ENCODE measurements at regions not wholly inside any gene's neighbourhood (a gene's known extent, or its start where the extent isn't known, plus 50 kb on each side); places are given as distances from the start of the nearest gene placed in this dataset.

DNA sequence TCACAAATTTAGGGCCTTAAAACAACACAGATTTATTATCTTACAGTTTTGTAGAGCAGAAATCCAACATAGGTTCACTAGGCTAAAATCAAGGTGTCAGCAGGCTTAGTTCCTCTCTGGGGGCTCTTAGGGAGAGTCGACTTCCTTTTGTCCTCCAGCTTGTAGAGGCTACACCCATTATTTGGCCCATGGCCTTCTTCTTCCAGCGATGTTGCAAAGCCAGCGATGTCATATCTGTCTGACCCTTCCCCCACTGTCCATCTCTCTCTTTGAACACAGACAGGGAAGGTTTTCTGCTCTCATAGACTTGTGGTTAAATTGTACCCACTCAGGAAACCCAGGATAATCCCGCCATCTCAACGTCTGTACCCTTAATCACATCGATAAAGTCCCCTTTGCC lies 60.3 kb upstream of the SHB start:
- Histone ChIP-seq H3K27me3 (ENCODE audit: control insufficient read depth, insufficient read depth, low read length) (no peaks in the 10 kb centered on the region), H3K4me3 (ENCODE audit: low read depth in 2 of 2, low read length in 2 of 2) (no peak overlapping the region), H3K36me3 (ENCODE audit: control insufficient read depth, insufficient read depth, low read length) (no peaks in the 10 kb centered on the region), H3K4me1 (ENCODE audit: control insufficient read depth, insufficient read depth, low read length) (no peaks in the 10 kb centered on the region), H3K27ac (ENCODE audit: low read length) (no peak overlapping the region), H3K9me3 (ENCODE audit: control insufficient read depth, insufficient read depth, low read depth, low read length) (no peaks in the 10 kb centered on the region)
- no TSS peak for BruUV-seq (replicated peaks)
- in situ Hi-C loops (cut with HindIII; ENCODE audit: low pct_unique_long_range_greater_than_20kb, low sequenced_read_pairs): no loop called here
- ChIA-PET POLR2A (no interaction called here), CTCF (no interaction called here)
- intact Hi-C loops (cut with micrococcal nuclease; ENCODE audit: unreplicated experiment): no loop called here
- TF ChIP-seq, protein P1, sequence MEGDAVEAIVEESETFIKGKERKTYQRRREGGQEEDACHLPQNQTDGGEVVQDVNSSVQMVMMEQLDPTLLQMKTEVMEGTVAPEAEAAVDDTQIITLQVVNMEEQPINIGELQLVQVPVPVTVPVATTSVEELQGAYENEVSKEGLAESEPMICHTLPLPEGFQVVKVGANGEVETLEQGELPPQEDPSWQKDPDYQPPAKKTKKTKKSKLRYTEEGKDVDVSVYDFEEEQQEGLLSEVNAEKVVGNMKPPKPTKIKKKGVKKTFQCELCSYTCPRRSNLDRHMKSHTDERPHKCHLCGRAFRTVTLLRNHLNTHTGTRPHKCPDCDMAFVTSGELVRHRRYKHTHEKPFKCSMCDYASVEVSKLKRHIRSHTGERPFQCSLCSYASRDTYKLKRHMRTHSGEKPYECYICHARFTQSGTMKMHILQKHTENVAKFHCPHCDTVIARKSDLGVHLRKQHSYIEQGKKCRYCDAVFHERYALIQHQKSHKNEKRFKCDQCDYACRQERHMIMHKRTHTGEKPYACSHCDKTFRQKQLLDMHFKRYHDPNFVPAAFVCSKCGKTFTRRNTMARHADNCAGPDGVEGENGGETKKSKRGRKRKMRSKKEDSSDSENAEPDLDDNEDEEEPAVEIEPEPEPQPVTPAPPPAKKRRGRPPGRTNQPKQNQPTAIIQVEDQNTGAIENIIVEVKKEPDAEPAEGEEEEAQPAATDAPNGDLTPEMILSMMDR (IDR thresholded peaks at IDR 0.05): no peak
- TF ChIP-seq, protein P2, sequence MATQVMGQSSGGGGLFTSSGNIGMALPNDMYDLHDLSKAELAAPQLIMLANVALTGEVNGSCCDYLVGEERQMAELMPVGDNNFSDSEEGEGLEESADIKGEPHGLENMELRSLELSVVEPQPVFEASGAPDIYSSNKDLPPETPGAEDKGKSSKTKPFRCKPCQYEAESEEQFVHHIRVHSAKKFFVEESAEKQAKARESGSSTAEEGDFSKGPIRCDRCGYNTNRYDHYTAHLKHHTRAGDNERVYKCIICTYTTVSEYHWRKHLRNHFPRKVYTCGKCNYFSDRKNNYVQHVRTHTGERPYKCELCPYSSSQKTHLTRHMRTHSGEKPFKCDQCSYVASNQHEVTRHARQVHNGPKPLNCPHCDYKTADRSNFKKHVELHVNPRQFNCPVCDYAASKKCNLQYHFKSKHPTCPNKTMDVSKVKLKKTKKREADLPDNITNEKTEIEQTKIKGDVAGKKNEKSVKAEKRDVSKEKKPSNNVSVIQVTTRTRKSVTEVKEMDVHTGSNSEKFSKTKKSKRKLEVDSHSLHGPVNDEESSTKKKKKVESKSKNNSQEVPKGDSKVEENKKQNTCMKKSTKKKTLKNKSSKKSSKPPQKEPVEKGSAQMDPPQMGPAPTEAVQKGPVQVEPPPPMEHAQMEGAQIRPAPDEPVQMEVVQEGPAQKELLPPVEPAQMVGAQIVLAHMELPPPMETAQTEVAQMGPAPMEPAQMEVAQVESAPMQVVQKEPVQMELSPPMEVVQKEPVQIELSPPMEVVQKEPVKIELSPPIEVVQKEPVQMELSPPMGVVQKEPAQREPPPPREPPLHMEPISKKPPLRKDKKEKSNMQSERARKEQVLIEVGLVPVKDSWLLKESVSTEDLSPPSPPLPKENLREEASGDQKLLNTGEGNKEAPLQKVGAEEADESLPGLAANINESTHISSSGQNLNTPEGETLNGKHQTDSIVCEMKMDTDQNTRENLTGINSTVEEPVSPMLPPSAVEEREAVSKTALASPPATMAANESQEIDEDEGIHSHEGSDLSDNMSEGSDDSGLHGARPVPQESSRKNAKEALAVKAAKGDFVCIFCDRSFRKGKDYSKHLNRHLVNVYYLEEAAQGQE (IDR thresholded peaks at IDR 0.05; ENCODE audit: insufficient read depth in 1 of 2, low read depth in 2 of 2, low read length in 1 of 2): no peak
- TF ChIP-seq SIN3A (IDR thresholded peaks at IDR 0.05; ENCODE audit: borderline replicate concordance, insufficient read depth, low read depth, low read length) (no peak), TCF7L2 (IDR thresholded peaks at IDR 0.05; ENCODE audit: low read depth, low read length) (no peak), POLR2AphosphoS5 (IDR thresholded peaks at IDR 0.05; ENCODE audit: low read depth, low read length) (no peak)
- ATAC-seq: no peak
- DNase-seq (ENCODE audit: low read depth, low spot score): no peak

DNA sequence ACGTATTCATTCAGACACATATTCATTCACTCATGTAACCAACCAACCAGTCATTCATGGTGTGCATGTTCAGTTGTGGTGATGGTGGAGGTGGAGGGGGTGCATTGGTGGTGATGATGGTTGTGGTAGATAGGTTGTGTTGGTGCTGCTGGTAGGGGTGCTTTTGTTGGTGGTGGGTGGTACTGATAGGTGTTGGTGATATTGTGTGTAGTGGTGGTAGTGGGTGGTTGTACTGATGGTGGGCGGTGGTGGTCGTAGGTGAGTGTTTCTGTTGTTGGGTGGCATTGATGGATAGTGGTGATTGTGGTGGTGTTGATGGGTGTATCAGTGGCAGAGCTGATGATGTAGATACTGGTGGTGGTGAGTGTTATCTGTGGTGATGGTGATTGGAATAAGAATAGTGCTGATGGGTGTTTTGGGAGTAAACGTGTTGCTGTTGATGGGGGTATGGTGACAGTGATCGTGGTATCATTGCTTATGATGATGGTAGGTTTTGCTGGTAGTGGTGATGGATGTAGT lies 59.8 kb upstream of the SHB start:
- no peak for ATAC-seq
- ChIA-PET POLR2A (no interaction called here), CTCF (no interaction called here)
- TF ChIP-seq, protein P1 (IDR thresholded peaks at IDR 0.05): no peak
- no peak for TF ChIP-seq POLR2AphosphoS5 (IDR thresholded peaks at IDR 0.05; ENCODE audit: low read depth, low read length)
- TF ChIP-seq, protein P2 (IDR thresholded peaks at IDR 0.05; ENCODE audit: insufficient read depth in 1 of 2, low read depth in 2 of 2, low read length in 1 of 2): no peak
- no peak for TF ChIP-seq TCF7L2 (IDR thresholded peaks at IDR 0.05; ENCODE audit: low read depth, low read length)
- no peak for TF ChIP-seq SIN3A (IDR thresholded peaks at IDR 0.05; ENCODE audit: borderline replicate concordance, insufficient read depth, low read depth, low read length)
- Histone ChIP-seq H3K9me3 (ENCODE audit: control insufficient read depth, insufficient read depth, low read depth, low read length) (no peaks in the 10 kb centered on the region), H3K27ac (ENCODE audit: low read length) (no peak overlapping the region), H3K4me3 (ENCODE audit: low read depth in 2 of 2, low read length in 2 of 2) (no peak overlapping the region), H3K36me3 (ENCODE audit: control insufficient read depth, insufficient read depth, low read length) (no peaks in the 10 kb centered on the region), H3K4me1 (ENCODE audit: control insufficient read depth, insufficient read depth, low read length) (no peaks in the 10 kb centered on the region), H3K27me3 (ENCODE audit: control insufficient read depth, insufficient read depth, low read length) (no peaks in the 10 kb centered on the region)
- no peak for DNase-seq (ENCODE audit: low read depth, low spot score)
- in situ Hi-C loops (cut with HindIII; ENCODE audit: low pct_unique_long_range_greater_than_20kb, low sequenced_read_pairs) (no loop called here), intact Hi-C loops (cut with micrococcal nuclease; ENCODE audit: unreplicated experiment) (no loop called here)
- BruUV-seq (replicated peaks): no TSS peak
